ENCODE measurements at regions not wholly inside any gene's neighbourhood (a gene's known extent, or its start where the extent isn't known, plus 50 kb on each side); places are given as distances from the start of the nearest gene placed in this dataset.

GRCh38 chr6:23952245-23952644 lies 173.8 kb upstream of the NRSN1 start:
- TF ChIP-seq CTCF (IDR thresholded peaks at IDR 0.05 in 8 of 11, conservative IDR thresholded peaks at IDR 0.05 in 3 of 11) (no peak), POLR2AphosphoS5 (IDR thresholded peaks at IDR 0.05) (no peak)
